ENCODE measurements at regions not wholly inside any gene's neighbourhood (a gene's known extent, or its start where the extent isn't known, plus 50 kb on each side); places are given as distances from the start of the nearest gene placed in this dataset.

- no peak overlapping the region for H3K4me3 ChIP-seq (ENCODE audit: low read depth, low read length)
- H3K4me1 ChIP-seq = peaks cover 3% of the 10 kb centered on the region
- H3K36me3 ChIP-seq (ENCODE audit: control insufficient read depth, insufficient read depth, low read length) = no peaks in the 10 kb centered on the region
- TF ChIP-seq CTCF (IDR thresholded peaks at IDR 0.05) = no peak
- H3K79me2 ChIP-seq = no peaks in the 10 kb centered on the region
- no peaks in the 10 kb centered on the region for H3K27me3 ChIP-seq (ENCODE audit: control insufficient read depth, insufficient read depth, low read length)
- no peak overlapping the region for H3K4me2 ChIP-seq (ENCODE audit: low read length)
- no peaks in the 10 kb centered on the region for H3K9me3 ChIP-seq (ENCODE audit: control insufficient read depth, low read length)
- H3K27ac ChIP-seq = no peak overlapping the region
- H3K9ac ChIP-seq = no peak overlapping the region
- H2AFZ ChIP-seq = no peak overlapping the region
Observed at GRCh38 chr6:14619419-14619781, 501.8 kb downstream of the CD83 start.

- Histone ChIP-seq H3K27me3 (ENCODE audit: control insufficient read depth, insufficient read depth, low read length) (no peaks in the 10 kb centered on the region), H3K4me2 (ENCODE audit: low read length) (no peak overlapping the region), H3K36me3 (ENCODE audit: control insufficient read depth, insufficient read depth, low read length) (no peaks in the 10 kb centered on the region), H3K9me3 (ENCODE audit: control insufficient read depth, low read length) (no peaks in the 10 kb centered on the region), H3K4me1 (peaks cover 3% of the 10 kb centered on the region), H3K27ac (no peak overlapping the region), H3K79me2 (no peaks in the 10 kb centered on the region), H2AFZ (peak overlapping the region; percentile 18), H3K9ac (no peak overlapping the region), H3K4me3 (ENCODE audit: low read depth, low read length) (no peak overlapping the region)
- no peak for TF ChIP-seq CTCF (IDR thresholded peaks at IDR 0.05)
Observed at GRCh38 chr6:14620522-14620921, 502.9 kb downstream of the CD83 start.

GRCh38 chr6:14621518-14621917 is 503.9 kb downstream of the CD83 start:
- TF ChIP-seq CTCF (IDR thresholded peaks at IDR 0.05) = no peak
- no peak overlapping the region for H2AFZ ChIP-seq
- no peaks in the 10 kb centered on the region for H3K36me3 ChIP-seq (ENCODE audit: control insufficient read depth, insufficient read depth, low read length)
- H3K4me2 ChIP-seq (ENCODE audit: low read length) = no peak overlapping the region
- no peak overlapping the region for H3K4me3 ChIP-seq (ENCODE audit: low read depth, low read length)
- no peak overlapping the region for H3K9ac ChIP-seq
- no peaks in the 10 kb centered on the region for H3K27me3 ChIP-seq (ENCODE audit: control insufficient read depth, insufficient read depth, low read length)
- no peak overlapping the region for H3K27ac ChIP-seq
- no peaks in the 10 kb centered on the region for H3K79me2 ChIP-seq
- H3K4me1 ChIP-seq = peaks cover 3% of the 10 kb centered on the region
- H3K9me3 ChIP-seq (ENCODE audit: control insufficient read depth, low read length) = no peaks in the 10 kb centered on the region

GRCh38 chr6:14622085-14622484 is 504.5 kb downstream of the CD83 start:
- H3K36me3 ChIP-seq (ENCODE audit: control insufficient read depth, insufficient read depth, low read length) = no peaks in the 10 kb centered on the region
- no peaks in the 10 kb centered on the region for H3K79me2 ChIP-seq
- H2AFZ ChIP-seq = no peak overlapping the region
- no peak overlapping the region for H3K27ac ChIP-seq
- peaks cover 3% of the 10 kb centered on the region for H3K4me1 ChIP-seq
- no peaks in the 10 kb centered on the region for H3K9me3 ChIP-seq (ENCODE audit: control insufficient read depth, low read length)
- H3K4me2 ChIP-seq (ENCODE audit: low read length) = no peak overlapping the region
- H3K4me3 ChIP-seq (ENCODE audit: low read depth, low read length) = no peak overlapping the region
- no peak overlapping the region for H3K9ac ChIP-seq
- TF ChIP-seq CTCF (IDR thresholded peaks at IDR 0.05) = no peak
- H3K27me3 ChIP-seq (ENCODE audit: control insufficient read depth, insufficient read depth, low read length) = no peaks in the 10 kb centered on the region

GRCh38 chr6:14622909-14623505 is 505.4 kb downstream of the CD83 start:
- no peak for TF ChIP-seq CTCF (IDR thresholded peaks at IDR 0.05)
- no peak overlapping the region for H3K27ac ChIP-seq
- H2AFZ ChIP-seq = no peak overlapping the region
- H3K4me2 ChIP-seq (ENCODE audit: low read length) = no peak overlapping the region
- no peak overlapping the region for H3K4me3 ChIP-seq (ENCODE audit: low read depth, low read length)
- no peaks in the 10 kb centered on the region for H3K27me3 ChIP-seq (ENCODE audit: control insufficient read depth, insufficient read depth, low read length)
- H3K4me1 ChIP-seq = peaks cover 3% of the 10 kb centered on the region
- H3K79me2 ChIP-seq = no peaks in the 10 kb centered on the region
- H3K36me3 ChIP-seq (ENCODE audit: control insufficient read depth, insufficient read depth, low read length) = no peaks in the 10 kb centered on the region
- no peak overlapping the region for H3K9ac ChIP-seq
- H3K9me3 ChIP-seq (ENCODE audit: control insufficient read depth, low read length) = no peaks in the 10 kb centered on the region

All from parathyroid adenoma (tissue), 2 donors.